CD4-positive, alpha-beta T cell treated with Interleukin-15 for 1 hour (primary cell): ENCODE measurements at regions not wholly inside any gene's neighbourhood (a gene's known extent, or its start where the extent isn't known, plus 50 kb on each side); places are given as distances from the start of the nearest gene placed in this dataset.

ENCODE experiments used
- DNase-seq: peaks from one replicate; pipeline ENCODE4 v3.0.0-alpha.2; 2020

- no peak for DNase-seq
These were observed 980.6 kb upstream of the EYS start for GRCh38 chr6:66687611-66688140.

GRCh38 chr6:66675906-66676305 is 968.9 kb upstream of the EYS start:
- no peak for DNase-seq

GRCh38 chr6:66664112-66664511 is 957.1 kb upstream of the EYS start:
- no peak for DNase-seq

- DNase-seq, result no peak
These were observed 955.9 kb upstream of the EYS start for GRCh38 chr6:66662721-66663507.

- DNase-seq, result no peak
These were observed 955.2 kb upstream of the EYS start for GRCh38 chr6:66662196-66662595.

GRCh38 chr6:66655420-66655819 is 948.4 kb upstream of the EYS start:
- peak; percentile 11 for DNase-seq

GRCh38 chr6:66638518-66638917 is 931.5 kb upstream of the EYS start:
- no peak for DNase-seq

GRCh38 chr6:66638099-66638498 is 931.1 kb upstream of the EYS start:
- no peak for DNase-seq

- DNase-seq, result no peak
These were observed 921.9 kb upstream of the EYS start for GRCh38 chr6:66628917-66629316.

GRCh38 chr6:66623050-66623449 is 916.0 kb upstream of the EYS start:
- DNase-seq, result no peak

- no peak for DNase-seq
These were observed 898.9 kb upstream of the EYS start for GRCh38 chr6:66605971-66606370.

GRCh38 chr6:66605011-66605410 is 898.0 kb upstream of the EYS start:
- DNase-seq, result no peak

GRCh38 chr6:66599541-66599940 is 892.5 kb upstream of the EYS start:
- no peak for DNase-seq

- no peak for DNase-seq
These were observed 871.3 kb upstream of the EYS start for GRCh38 chr6:66578362-66578761.

- DNase-seq, result no peak
These were observed 861.2 kb upstream of the EYS start for GRCh38 chr6:66568271-66568670.

- no peak for DNase-seq
These were observed 854.5 kb upstream of the EYS start for GRCh38 chr6:66561479-66561878.

GRCh38 chr6:66558189-66558588 is 851.2 kb upstream of the EYS start:
- DNase-seq, result no peak

GRCh38 chr6:66556936-66557335 is 849.9 kb upstream of the EYS start:
- no peak for DNase-seq

GRCh38 chr6:66555082-66555481 is 848.1 kb upstream of the EYS start:
- no peak for DNase-seq

GRCh38 chr6:66553441-66553840 is 846.4 kb upstream of the EYS start:
- no peak for DNase-seq

GRCh38 chr6:66538551-66539135 is 831.6 kb upstream of the EYS start:
- no peak for DNase-seq

GRCh38 chr6:66533921-66534404 is 826.9 kb upstream of the EYS start:
- DNase-seq, result no peak

- no peak for DNase-seq
These were observed 819.0 kb upstream of the EYS start for GRCh38 chr6:66526061-66526460.

- no peak for DNase-seq
These were observed 815.8 kb upstream of the EYS start for GRCh38 chr6:66522864-66523263.
